NCI-H2227 (cell line): ENCODE measurements at regions not wholly inside any gene's neighbourhood (a gene's known extent, or its start where the extent isn't known, plus 50 kb on each side); places are given as distances from the start of the nearest gene placed in this dataset.

ENCODE experiments used
- DNase-seq: peaks from one replicate; lab custom pipeline; 2025; ENCODE audit not compliant: unreplicated experiment; lab: John Stamatoyannopoulos, UW

- DNase-seq = no peak
Measured at GRCh38 chr18:76579301-76579695, 84.3 kb upstream of the ZNF516 start.

GRCh38 chr18:76578571-76579300 is 83.7 kb upstream of the ZNF516 start:
- no peak for DNase-seq

GRCh38 chr18:76573325-76574025 is 78.4 kb upstream of the ZNF516 start:
- no peak for DNase-seq

GRCh38 chr18:76572518-76573247 is 77.6 kb upstream of the ZNF516 start:
- DNase-seq = no peak

GRCh38 chr18:76571689-76572088 is 76.6 kb upstream of the ZNF516 start:
- DNase-seq = no peak

- DNase-seq = no peak
Measured at GRCh38 chr18:76570856-76571255, 75.8 kb upstream of the ZNF516 start.

- no peak for DNase-seq
Measured at GRCh38 chr18:76569644-76570419, 74.8 kb upstream of the ZNF516 start.

- DNase-seq = no peak
Measured at GRCh38 chr18:76568731-76569130, 73.7 kb upstream of the ZNF516 start.

GRCh38 chr18:76567835-76568445 is 72.9 kb upstream of the ZNF516 start:
- DNase-seq = no peak

- DNase-seq = no peak
Measured at GRCh38 chr18:76566987-76567386, 71.9 kb upstream of the ZNF516 start.

- DNase-seq = peak; percentile 34
Measured at GRCh38 chr18:76565238-76566173, 70.5 kb upstream of the ZNF516 start.

- DNase-seq = no peak
Measured at GRCh38 chr18:76564655-76565237, 69.7 kb upstream of the ZNF516 start.

GRCh38 chr18:76564117-76564516 is 69.1 kb upstream of the ZNF516 start:
- no peak for DNase-seq

- DNase-seq = no peak
Measured at GRCh38 chr18:76562286-76563122, 67.5 kb upstream of the ZNF516 start.

GRCh38 chr18:76558881-76559667 is 64.0 kb upstream of the ZNF516 start:
- peak; percentile 53 for DNase-seq

GRCh38 chr18:76557026-76557575 is 62.1 kb upstream of the ZNF516 start:
- DNase-seq = no peak

GRCh38 chr18:76554547-76555222 is 59.6 kb upstream of the ZNF516 start:
- DNase-seq = no peak
